Esophagus squamous epithelium (tissue), 4 donors: ENCODE measurements at regions not wholly inside any gene's neighbourhood (a gene's known extent, or its start where the extent isn't known, plus 50 kb on each side); places are given as distances from the start of the nearest gene placed in this dataset.
"Not testable (repeated sequence)": the region's sequence is repeated elsewhere in the genome, so short reads cannot be mapped to it uniquely, and the experiment has no call there.

Experiments
- POLR2A ChIP-seq, 4 donors: fragments of 450-650 bp; IDR thresholded peaks; one replicate each; pipeline ENCODE4 v1.6.1; 2017; ENCODE audit warnings: antibody characterized with exemption in 4 of 4, mild to moderate bottlenecking in 4 of 4, moderate library complexity in 3 of 4
- TF ChIP-seq, protein P1 (sequence below), 6 experiments: fragments of 450-650 bp in 4 of 6; fragments of 200-600 bp in 2 of 6; sonication (generic) in 2 of 6; IDR thresholded peaks; one replicate each; pipeline ENCODE4 v1.5.1; 2016 to 2019; ENCODE audit warnings: antibody characterized with exemption in 6 of 6, mild to moderate bottlenecking in 4 of 6, moderate library complexity in 4 of 6

DNA sequence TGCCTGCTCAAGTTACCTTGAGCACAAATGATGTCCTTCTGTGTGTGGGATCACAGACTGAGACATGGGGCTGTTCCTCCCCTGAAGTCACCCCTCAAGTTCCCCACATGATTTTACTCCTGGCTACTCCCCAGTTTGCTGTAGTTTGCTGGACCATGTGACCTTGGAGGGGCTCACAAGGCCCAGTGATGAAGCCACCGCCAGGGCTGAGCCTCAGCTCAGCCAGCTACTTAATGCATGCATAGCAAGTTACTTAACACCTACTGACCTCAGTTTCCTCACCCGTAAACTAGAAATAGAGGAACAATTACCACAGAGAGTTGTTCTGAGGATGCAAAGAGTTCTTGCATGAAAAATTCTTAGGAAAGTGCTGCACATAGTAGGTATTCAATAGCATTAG is 283.7 kb upstream of the PLGLB2 start:
- TF ChIP-seq, protein P1, sequence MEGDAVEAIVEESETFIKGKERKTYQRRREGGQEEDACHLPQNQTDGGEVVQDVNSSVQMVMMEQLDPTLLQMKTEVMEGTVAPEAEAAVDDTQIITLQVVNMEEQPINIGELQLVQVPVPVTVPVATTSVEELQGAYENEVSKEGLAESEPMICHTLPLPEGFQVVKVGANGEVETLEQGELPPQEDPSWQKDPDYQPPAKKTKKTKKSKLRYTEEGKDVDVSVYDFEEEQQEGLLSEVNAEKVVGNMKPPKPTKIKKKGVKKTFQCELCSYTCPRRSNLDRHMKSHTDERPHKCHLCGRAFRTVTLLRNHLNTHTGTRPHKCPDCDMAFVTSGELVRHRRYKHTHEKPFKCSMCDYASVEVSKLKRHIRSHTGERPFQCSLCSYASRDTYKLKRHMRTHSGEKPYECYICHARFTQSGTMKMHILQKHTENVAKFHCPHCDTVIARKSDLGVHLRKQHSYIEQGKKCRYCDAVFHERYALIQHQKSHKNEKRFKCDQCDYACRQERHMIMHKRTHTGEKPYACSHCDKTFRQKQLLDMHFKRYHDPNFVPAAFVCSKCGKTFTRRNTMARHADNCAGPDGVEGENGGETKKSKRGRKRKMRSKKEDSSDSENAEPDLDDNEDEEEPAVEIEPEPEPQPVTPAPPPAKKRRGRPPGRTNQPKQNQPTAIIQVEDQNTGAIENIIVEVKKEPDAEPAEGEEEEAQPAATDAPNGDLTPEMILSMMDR (IDR thresholded peaks at IDR 0.05) = not testable (repeated sequence)
- not testable (repeated sequence) for TF ChIP-seq POLR2A (IDR thresholded peaks at IDR 0.05)
